H1 (cell line): ENCODE measurements at regions not wholly inside any gene's neighbourhood (a gene's known extent, or its start where the extent isn't known, plus 50 kb on each side); places are given as distances from the start of the nearest gene placed in this dataset.
A peak's percentile ranks its signal among the peaks of the same experiment; 100 is the strongest.

Source experiments
- CTCF ChIA-PET: fragments of 300-600 bp; sonication (Branson Sonifier 250); formaldehyde crosslinking; loops from one replicate; lab custom pipeline; 2021; ENCODE audit not compliant: partially characterized antibody; lab: Charles Lee
- POLR2A ChIA-PET: fragments of 300-600 bp; sonication (Branson Sonifier 250); formaldehyde crosslinking; loops from one replicate; lab custom pipeline; 2021; ENCODE audit warnings: inconsistent platforms; ENCODE audit not compliant: partially characterized antibody; lab: Charles Lee
- DNase-seq, 2 experiments: peaks; one replicate each; pipeline versions ENCODE4 v3.0.0 to v3.0.0-alpha.2; 2010 to 2022; ENCODE audit warnings: low spot score in 2 of 2, low read depth in 1 of 2, mixed read lengths in 1 of 2
- FAIRE-seq: peaks from 2 replicates; lab custom pipeline; 2011; peaks lifted over from hg19 to GRCh38; lab: Jason Lieb, UNC
- H2AFZ ChIP-seq: 2 replicates; pipeline ENCODE4 v1.8.1; 2012; ENCODE audit warnings: low read length, inconsistent platforms
- H2AK5ac ChIP-seq: 2 replicates; pipeline ENCODE4 v1.6.1; 2013; ENCODE audit warnings: low read depth, low read length
- H2BK120ac ChIP-seq: replicated peaks from 2 replicates; pipeline ENCODE3; 2013; ENCODE audit warnings: low read depth, low read length, inconsistent platforms
- H2BK12ac ChIP-seq: 2 replicates; pipeline ENCODE4 v1.6.1; 2013; ENCODE audit warnings: low read depth, low read length
- H2BK15ac ChIP-seq: 2 replicates; pipeline ENCODE4 v1.6.1; 2013; ENCODE audit warnings: low read length
- H2BK20ac ChIP-seq: 2 replicates; pipeline ENCODE4 v1.6.1; 2013; ENCODE audit warnings: low read length
- H2BK5ac ChIP-seq: 2 replicates; pipeline ENCODE4 v1.6.1; 2013; ENCODE audit warnings: low read depth, low read length
- H3K14ac ChIP-seq: 2 replicates; pipeline ENCODE4 v1.6.1; 2013; ENCODE audit warnings: inconsistent platforms; ENCODE audit not compliant: insufficient read length
- H3K18ac ChIP-seq: 2 replicates; pipeline ENCODE4 v1.6.1; 2013; ENCODE audit warnings: low read length; ENCODE audit errors: extremely low read depth
- H3K23ac ChIP-seq: 2 replicates; pipeline ENCODE4 v1.6.1; 2013; ENCODE audit warnings: inconsistent platforms; ENCODE audit not compliant: insufficient read length
- H3K23me2 ChIP-seq: 2 replicates; pipeline ENCODE4 v1.6.1; 2013; ENCODE audit warnings: low read depth, low read length
- H3K27ac ChIP-seq: 2 replicates; pipeline ENCODE4 v1.6.1; 2011; ENCODE audit warnings: low read depth, low read length, inconsistent platforms
- H3K27me3 ChIP-seq, 4 experiments: replicated peaks in 1 of 4; 1 replicate in 1 of 4; 2 replicates in 3 of 4; pipeline versions ENCODE4 v1.6.1 to v1.8.1; 2011 to 2013; ENCODE audit warnings: low read length in 3 of 4, mild to moderate bottlenecking in 3 of 4, inconsistent platforms in 2 of 4, mixed read lengths in 2 of 4, moderate library complexity in 1 of 4; ENCODE audit not compliant: control insufficient read depth in 3 of 4, insufficient read depth in 3 of 4; ENCODE audit errors: extremely low read depth in 1 of 4
- H3K36me3 ChIP-seq, 4 experiments: 2 replicates each; pipeline versions ENCODE4 v1.6.1 to v1.8.1; 2011 to 2013; ENCODE audit warnings: mild to moderate bottlenecking in 4 of 4, low read length in 3 of 4, moderate library complexity in 2 of 4, control low read depth in 1 of 4, inconsistent platforms in 1 of 4; ENCODE audit not compliant: insufficient read depth in 4 of 4, control insufficient read depth in 2 of 4
- H3K4ac ChIP-seq: replicated peaks from 2 replicates; pipeline ENCODE3; 2013; ENCODE audit warnings: low read length, low read depth, mixed read lengths, inconsistent platforms; ENCODE audit not compliant: insufficient read length
- H3K4me1 ChIP-seq, 4 experiments: replicated peaks in 1 of 4; 1 replicate in 1 of 4; 2 replicates in 3 of 4; pipeline versions ENCODE4 v1.6.1 to v1.8.1; 2011 to 2013; ENCODE audit warnings: low read length in 3 of 4, inconsistent platforms in 2 of 4, mixed read lengths in 1 of 4; ENCODE audit not compliant: insufficient read depth in 4 of 4, control insufficient read depth in 3 of 4
- H3K4me2 ChIP-seq, 2 experiments: 2 replicates each; pipeline versions ENCODE4 v1.6.1 to v1.8.1; 2011 to 2013; ENCODE audit warnings: low read depth in 2 of 2, low read length in 2 of 2, control low read depth in 1 of 2, inconsistent platforms in 1 of 2, mild to moderate bottlenecking in 1 of 2; ENCODE audit not compliant: insufficient read depth in 1 of 2
- H3K4me3 ChIP-seq, 4 experiments: fragments of 200-600, 300-600 bp in 1 of 4; sonication (generic), shearing (Covaris generic), sonication (Bioruptor Twin) in 1 of 4; 2 replicates each; pipeline versions ENCODE4 v1.5.1 to v1.8.1; 2011 to 2016; ENCODE audit warnings: low read length in 4 of 4, low read depth in 3 of 4, control low read depth in 2 of 4, inconsistent platforms in 2 of 4, mild to moderate bottlenecking in 2 of 4, mixed read lengths in 1 of 4, moderate library complexity in 1 of 4; ENCODE audit not compliant: insufficient read depth in 2 of 4; ENCODE audit errors: extremely low read depth in 1 of 4
- H3K56ac ChIP-seq: replicated peaks from 2 replicates; pipeline ENCODE3; 2013; ENCODE audit warnings: low read depth, mild to moderate bottlenecking, mixed read lengths, low read length, inconsistent platforms; ENCODE audit not compliant: insufficient read length
- H3K79me1 ChIP-seq: 2 replicates; pipeline ENCODE4 v1.6.1; 2013; ENCODE audit warnings: low read depth, low read length, control low read depth
- H3K79me2 ChIP-seq, 2 experiments: 2 replicates each; pipeline versions ENCODE4 v1.6.1 to v1.8.1; 2012 to 2013; ENCODE audit warnings: low read length in 2 of 2, mild to moderate bottlenecking in 2 of 2, inconsistent platforms in 1 of 2; ENCODE audit not compliant: insufficient read depth in 2 of 2, control insufficient read depth in 1 of 2
- H3K9ac ChIP-seq, 4 experiments: replicated peaks in 1 of 4; 1 replicate in 1 of 4; 2 replicates in 3 of 4; pipeline versions ENCODE4 v1.6.1 to v1.8.1; 2011 to 2013; ENCODE audit warnings: low read depth in 3 of 4, low read length in 3 of 4, control low read depth in 2 of 4, mild to moderate bottlenecking in 2 of 4, moderate library complexity in 2 of 4, inconsistent platforms in 1 of 4; ENCODE audit errors: extremely low read depth in 1 of 4
- H3K9me3 ChIP-seq, 2 experiments: 2 replicates each; pipeline versions ENCODE4 v1.6.1 to v1.8.1; 2012 to 2013; ENCODE audit warnings: mild to moderate bottlenecking in 2 of 2, moderate library complexity in 2 of 2, control low read depth in 1 of 2, inconsistent platforms in 1 of 2, low read depth in 1 of 2, low read length in 1 of 2, mixed read lengths in 1 of 2; ENCODE audit not compliant: insufficient read depth in 2 of 2
- H4K20me1 ChIP-seq, 2 experiments: replicated peaks in 1 of 2; 2 replicates each; pipeline versions ENCODE3 to v1.8.1; 2011 to 2013; ENCODE audit warnings: inconsistent platforms in 2 of 2, low read length in 2 of 2, mild to moderate bottlenecking in 1 of 2; ENCODE audit not compliant: insufficient read depth in 2 of 2, control insufficient read depth in 1 of 2
- H4K5ac ChIP-seq: 2 replicates; pipeline ENCODE4 v1.6.1; 2013; ENCODE audit warnings: low read length, low read depth, mixed read lengths, inconsistent platforms; ENCODE audit not compliant: insufficient read length
- H4K8ac ChIP-seq: 2 replicates; pipeline ENCODE4 v1.8.0; 2013; ENCODE audit warnings: mild to moderate bottlenecking, moderate library complexity, low read length, inconsistent platforms; ENCODE audit not compliant: insufficient read depth; ENCODE audit errors: extremely low read depth
- H4K91ac ChIP-seq: replicated peaks from 2 replicates; pipeline ENCODE3; 2013; ENCODE audit warnings: low read length, mixed read lengths, inconsistent platforms; ENCODE audit not compliant: insufficient read length
- WGBS, 2 experiments: shearing (Covaris generic) in 1 of 2; methylation state at CpG; one replicate each; pipeline versions ENCODE4 v1.1.6 to v1.1.7; 2013 to 2015; ENCODE audit warnings: low lambda C conversion rate in 2 of 2, mixed read lengths in 2 of 2, inconsistent platforms in 1 of 2, low coverage in 1 of 2, missing lambda C conversion rate in 1 of 2; ENCODE audit not compliant: insufficient replicate concordance in 2 of 2, insufficient coverage in 1 of 2, insufficient read length in 1 of 2; ENCODE audit errors: extremely low coverage in 1 of 2, missing lambda C conversion rate in 1 of 2; 5-methylcytosine and 5-hydroxymethylcytosine counted together
- TF ChIP-seq, protein P1 (sequence below): IDR thresholded peaks from 2 replicates; pipeline ENCODE4 v1.6.1; 2012; ENCODE audit warnings: inconsistent platforms

DNA sequence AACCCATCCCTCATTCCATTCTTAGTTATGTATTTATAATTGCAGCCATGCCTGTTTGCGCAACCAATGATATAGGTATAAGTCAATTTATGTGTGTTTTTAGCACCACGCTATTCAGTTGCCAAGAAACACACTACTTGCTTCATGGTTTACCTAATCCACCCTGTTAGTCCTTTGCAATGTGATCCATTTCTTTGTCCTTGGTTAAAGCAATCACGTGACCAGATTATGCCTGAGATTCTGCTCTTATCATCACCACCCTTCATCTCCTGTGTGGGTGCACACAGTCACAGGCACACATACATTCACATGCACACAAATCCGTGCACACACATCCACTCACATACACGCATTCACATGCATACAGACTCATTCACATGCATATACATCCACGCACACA, 52.3 kb upstream of the KCNA5 start:
- no peak overlapping the region for H3K18ac ChIP-seq
- no peak overlapping the region for H3K27ac ChIP-seq
- H3K79me2 ChIP-seq: no peaks in the 10 kb centered on the region
- ChIA-PET POLR2A (no interaction called here), CTCF (interaction anchor here (1.3 to 11.3 kb wide), 3 partner anchors 16 to 135 kb away, joined by 3 to 97 read pairs (median 8); no protein-coding TSS in a partner anchor)
- peak overlapping the region; percentile 12; the same call in 1 of the 2 replicates for H2BK5ac ChIP-seq
- H3K36me3 ChIP-seq: no peaks in the 10 kb centered on the region
- H3K14ac ChIP-seq: no peak overlapping the region
- H3K4ac ChIP-seq: no peak overlapping the region
- H3K56ac ChIP-seq: no peak overlapping the region
- H2BK120ac ChIP-seq: no peak overlapping the region
- H4K8ac ChIP-seq: no peak overlapping the region
- H3K9ac ChIP-seq: no peak overlapping the region
- no peaks in the 10 kb centered on the region for H3K23me2 ChIP-seq
- no peak overlapping the region for H3K23ac ChIP-seq
- H2BK20ac ChIP-seq: 0 out of 2 replicates have a peak overlapping the region, but pooled peaks have one; percentile 38
- H3K4me1 ChIP-seq: peaks cover 0 to 10% (median 7%) of the 10 kb centered on the region in 4 experiments; a peak in 6 of 7 replicates
- 90% methylated on average over 6 of the region's 6 CpGs; no CpG with 5 or more reads in 1 of the 2 experiments for WGBS, 2 experiments
- peak overlapping the region; percentile 79 for H4K91ac ChIP-seq
- TF ChIP-seq, protein P1, sequence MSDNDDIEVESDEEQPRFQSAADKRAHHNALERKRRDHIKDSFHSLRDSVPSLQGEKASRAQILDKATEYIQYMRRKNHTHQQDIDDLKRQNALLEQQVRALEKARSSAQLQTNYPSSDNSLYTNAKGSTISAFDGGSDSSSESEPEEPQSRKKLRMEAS: no peak
- no peaks in the 10 kb centered on the region; a peak in 1 of 7 replicates for H3K27me3 ChIP-seq
- H3K4me3 ChIP-seq: no peak overlapping the region
- FAIRE-seq (no peak), DNase-seq (no peak)
- H2AFZ ChIP-seq: no peak overlapping the region
- H4K5ac ChIP-seq: no peak overlapping the region
- H3K9me3 ChIP-seq: no peaks in the 10 kb centered on the region
- H4K20me1 ChIP-seq: no peaks in the 10 kb centered on the region
- H2BK12ac ChIP-seq: peak overlapping the region; percentile 77; the same call in 1 of the 2 replicates
- H2BK15ac ChIP-seq: peak overlapping the region; percentile 33; the same call in 1 of the 2 replicates
- H2AK5ac ChIP-seq: peak overlapping the region; percentile 72; the same call in 1 of the 2 replicates
- H3K79me1 ChIP-seq: no peaks in the 10 kb centered on the region
- H3K4me2 ChIP-seq: peak overlapping the region; percentile 8 to 32; a peak in 2 of 4 replicates
